ENCODE measurements at regions not wholly inside any gene's neighbourhood (a gene's known extent, or its start where the extent isn't known, plus 50 kb on each side); places are given as distances from the start of the nearest gene placed in this dataset.
"Not testable (repeated sequence)": the region's sequence is repeated elsewhere in the genome, so short reads cannot be mapped to it uniquely, and the experiment has no call there.

DNA sequence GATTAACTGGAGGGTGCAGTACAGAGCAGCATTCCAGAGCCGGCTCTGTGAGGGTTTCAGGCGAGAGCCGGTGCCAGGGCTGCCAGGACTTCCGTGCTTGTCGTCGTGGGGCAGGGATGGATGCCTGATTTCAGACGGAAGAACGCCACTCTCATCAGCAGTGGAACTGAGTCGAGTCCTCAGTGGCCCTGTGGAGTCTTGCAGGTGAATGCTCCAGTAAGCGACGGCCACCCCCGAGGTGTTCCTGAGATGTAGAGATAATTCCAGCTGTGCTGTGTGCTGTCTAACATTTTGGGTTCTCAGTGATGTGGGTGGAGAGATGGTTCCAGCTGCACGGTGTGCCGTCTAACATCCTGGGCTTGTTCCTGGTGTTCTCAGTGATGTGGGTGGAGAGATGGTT lies 103.1 kb upstream of the ALKAL2 start:
- no peak overlapping the region for H3K27ac ChIP-seq
- TF ChIP-seq, protein P1, sequence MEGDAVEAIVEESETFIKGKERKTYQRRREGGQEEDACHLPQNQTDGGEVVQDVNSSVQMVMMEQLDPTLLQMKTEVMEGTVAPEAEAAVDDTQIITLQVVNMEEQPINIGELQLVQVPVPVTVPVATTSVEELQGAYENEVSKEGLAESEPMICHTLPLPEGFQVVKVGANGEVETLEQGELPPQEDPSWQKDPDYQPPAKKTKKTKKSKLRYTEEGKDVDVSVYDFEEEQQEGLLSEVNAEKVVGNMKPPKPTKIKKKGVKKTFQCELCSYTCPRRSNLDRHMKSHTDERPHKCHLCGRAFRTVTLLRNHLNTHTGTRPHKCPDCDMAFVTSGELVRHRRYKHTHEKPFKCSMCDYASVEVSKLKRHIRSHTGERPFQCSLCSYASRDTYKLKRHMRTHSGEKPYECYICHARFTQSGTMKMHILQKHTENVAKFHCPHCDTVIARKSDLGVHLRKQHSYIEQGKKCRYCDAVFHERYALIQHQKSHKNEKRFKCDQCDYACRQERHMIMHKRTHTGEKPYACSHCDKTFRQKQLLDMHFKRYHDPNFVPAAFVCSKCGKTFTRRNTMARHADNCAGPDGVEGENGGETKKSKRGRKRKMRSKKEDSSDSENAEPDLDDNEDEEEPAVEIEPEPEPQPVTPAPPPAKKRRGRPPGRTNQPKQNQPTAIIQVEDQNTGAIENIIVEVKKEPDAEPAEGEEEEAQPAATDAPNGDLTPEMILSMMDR (IDR thresholded peaks at IDR 0.05), result no peak
- TF ChIP-seq POLR2AphosphoS5 (IDR thresholded peaks at IDR 0.05) (no peak), POLR2A (IDR thresholded peaks at IDR 0.05) (no peak)
- DNase-seq (ENCODE audit: low spot score in 2 of 2), result no peak

DNA sequence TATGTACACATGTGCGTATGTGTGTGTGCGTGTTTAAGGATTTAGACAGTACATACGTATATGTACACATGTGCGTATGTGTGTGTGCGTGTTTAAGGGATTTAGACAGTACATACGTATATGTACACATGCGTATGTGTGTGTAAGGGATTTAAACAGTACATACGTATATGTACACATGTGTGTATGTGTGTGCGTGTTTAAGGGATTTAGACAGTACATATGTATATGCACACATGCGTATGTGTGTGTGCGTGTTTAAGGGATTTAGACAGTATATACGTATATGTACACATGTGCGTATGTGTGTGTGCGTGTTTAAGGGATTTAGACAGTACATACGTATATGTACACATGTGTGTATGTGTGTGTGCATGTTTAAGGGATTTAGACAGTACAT lies 102.1 kb upstream of the ALKAL2 start:
- DNase-seq (ENCODE audit: low spot score in 2 of 2); H3K9me3 ChIP-seq; H3K4me1 ChIP-seq; H3K27me3 ChIP-seq; H3K4me3 ChIP-seq; H3K27ac ChIP-seq; H3K36me3 ChIP-seq: not testable (repeated sequence)
- intact Hi-C loops (cut with DNase I; ENCODE audit: low total_unique reads), result loop anchor here (10.0 kb wide), 1 partner anchor 165 kb away; no protein-coding TSS in a partner anchor

More for the DNA sequence above, 103.1 kb upstream of the ALKAL2 start:
- H3K4me3 ChIP-seq, result no peak overlapping the region
- no peaks in the 10 kb centered on the region for H3K27me3 ChIP-seq
- no peaks in the 10 kb centered on the region for H3K36me3 ChIP-seq
- intact Hi-C loops (cut with DNase I; ENCODE audit: low total_unique reads), result no loop called here
- H3K9me3 ChIP-seq, result no peaks in the 10 kb centered on the region
- no peaks in the 10 kb centered on the region for H3K4me1 ChIP-seq

DNA sequence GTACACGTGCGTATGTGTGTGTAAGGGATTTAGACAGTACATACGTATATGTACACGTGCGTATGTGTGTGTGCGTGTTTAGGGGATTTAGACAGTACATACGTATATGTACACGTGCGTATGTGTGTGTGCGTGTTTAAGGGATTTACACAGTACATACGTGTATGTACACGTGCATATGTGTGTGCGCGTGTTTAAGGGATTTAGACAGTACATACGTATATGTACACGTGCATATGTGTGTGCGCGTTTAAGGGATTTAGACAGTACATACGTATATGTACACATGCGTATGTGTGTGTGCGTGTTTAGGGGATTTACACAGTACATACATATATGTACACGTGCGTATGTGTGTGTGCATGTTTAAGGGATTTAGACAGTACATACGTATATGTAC lies 100.9 kb upstream of the ALKAL2 start:
- not testable (repeated sequence) for H3K4me3 ChIP-seq; H3K4me1 ChIP-seq; H3K27me3 ChIP-seq; H3K9me3 ChIP-seq; H3K27ac ChIP-seq; DNase-seq (ENCODE audit: low spot score in 2 of 2); H3K36me3 ChIP-seq
- intact Hi-C loops (cut with DNase I; ENCODE audit: low total_unique reads), result loop anchor here (10.0 kb wide), 1 partner anchor 166 kb away; no protein-coding TSS in a partner anchor

DNA sequence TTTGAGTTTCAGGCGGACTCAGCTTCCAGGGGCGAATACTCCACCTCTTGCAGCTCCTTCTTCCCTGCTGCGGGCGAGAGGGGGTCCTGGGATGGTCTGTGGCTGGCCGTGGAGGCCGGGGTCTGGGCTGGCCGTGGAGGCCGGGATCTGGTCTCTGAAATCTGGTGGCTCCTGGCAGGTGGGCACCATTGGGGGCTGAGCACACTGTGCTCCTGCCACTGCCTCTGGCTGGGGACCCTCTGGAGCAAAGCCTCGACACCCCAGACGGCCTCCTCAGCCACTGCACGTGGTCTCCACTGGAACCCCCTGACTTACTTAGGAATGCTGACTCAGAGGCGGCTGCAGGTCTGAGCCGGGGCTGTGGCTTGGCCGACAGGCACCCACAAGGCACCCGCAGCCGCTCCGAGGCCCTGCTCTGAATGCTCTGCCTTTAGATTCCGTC lies 100.1 kb upstream of the ALKAL2 start:
- intact Hi-C loops (cut with DNase I; ENCODE audit: low total_unique reads), result loop anchor here (10.0 kb wide), 1 partner anchor 167 kb away; no protein-coding TSS in a partner anchor
- Histone ChIP-seq H3K36me3 (no peaks in the 10 kb centered on the region), H3K27me3 (no peaks in the 10 kb centered on the region), H3K4me1 (no peaks in the 10 kb centered on the region), H3K4me3 (no peak overlapping the region), H3K9me3 (no peaks in the 10 kb centered on the region), H3K27ac (no peak overlapping the region)
- DNase-seq (ENCODE audit: low spot score in 2 of 2), result no peak
- TF ChIP-seq, protein P1 (IDR thresholded peaks at IDR 0.05), result no peak
- TF ChIP-seq POLR2A (IDR thresholded peaks at IDR 0.05) (no peak), POLR2AphosphoS5 (IDR thresholded peaks at IDR 0.05) (no peak)

DNA sequence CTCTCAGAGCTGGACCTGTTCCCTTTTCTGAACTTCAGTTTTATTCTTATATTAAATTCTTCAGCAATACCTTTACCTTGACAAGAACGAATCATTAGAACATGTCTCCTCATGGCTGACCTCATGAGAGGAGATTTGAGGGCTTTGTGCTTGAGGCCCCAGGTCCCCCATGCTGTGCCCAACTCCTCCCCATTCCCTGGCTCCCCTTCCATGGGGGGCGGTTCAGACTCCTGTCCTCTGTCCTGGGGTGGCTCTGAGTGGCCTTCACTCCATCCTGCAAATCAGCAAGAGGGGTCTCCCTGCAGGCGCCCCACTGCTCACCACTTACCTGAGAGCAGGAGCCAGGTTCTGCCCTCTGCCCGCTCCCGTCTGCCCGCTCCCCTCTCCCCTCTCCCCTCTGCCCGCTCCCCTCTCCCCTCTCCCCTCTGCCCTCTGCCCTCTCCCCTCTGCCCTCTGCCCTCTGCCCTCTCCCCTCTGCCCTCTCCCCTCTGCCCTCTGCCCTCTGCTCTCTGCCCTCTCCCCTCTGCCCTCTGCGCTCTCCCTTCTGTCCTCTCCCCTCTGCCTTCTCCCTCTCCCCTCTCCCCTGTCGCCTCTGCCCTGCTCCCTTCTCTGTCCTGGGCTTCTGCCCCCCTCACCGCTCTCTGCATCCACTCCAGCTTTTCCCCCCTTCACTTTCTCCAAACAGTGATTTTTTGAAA lies 98.7 kb upstream of the ALKAL2 start:
- intact Hi-C loops (cut with DNase I; ENCODE audit: low total_unique reads), result loop anchor here (10.0 kb wide), 1 partner anchor 168 kb away; no protein-coding TSS in a partner anchor
- no peak for DNase-seq (ENCODE audit: low spot score in 2 of 2)
- Histone ChIP-seq H3K27me3 (no peaks in the 10 kb centered on the region), H3K4me1 (no peaks in the 10 kb centered on the region), H3K36me3 (no peaks in the 10 kb centered on the region), H3K9me3 (no peaks in the 10 kb centered on the region), H3K27ac (no peak overlapping the region), H3K4me3 (no peak overlapping the region)
- TF ChIP-seq POLR2AphosphoS5 (IDR thresholded peaks at IDR 0.05), result no peak

DNA sequence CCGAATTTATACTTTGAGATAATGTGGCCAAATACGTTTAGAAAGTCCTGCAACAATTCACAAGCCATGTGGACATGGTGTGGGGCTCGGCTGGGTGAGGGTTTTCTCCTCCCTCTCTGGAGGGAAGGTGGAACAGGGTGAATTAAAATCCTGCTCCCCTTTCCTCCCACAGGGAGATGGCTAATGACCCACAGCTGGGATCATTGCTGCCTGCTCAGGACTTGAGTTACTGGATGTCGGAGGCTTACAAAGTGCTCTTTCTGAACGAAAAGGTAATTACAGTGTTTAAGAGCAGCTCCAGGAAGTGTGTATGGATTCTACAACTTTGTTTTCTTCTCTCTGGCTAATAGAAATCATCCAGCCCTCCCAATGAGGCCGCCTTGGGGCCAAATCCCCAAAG lies 97.9 kb upstream of the ALKAL2 start:
- intact Hi-C loops (cut with DNase I; ENCODE audit: low total_unique reads), result loop anchor here (10.0 kb wide), 1 partner anchor 169 kb away; no protein-coding TSS in a partner anchor
- Histone ChIP-seq H3K9me3 (no peaks in the 10 kb centered on the region), H3K36me3 (no peaks in the 10 kb centered on the region), H3K27ac (no peak overlapping the region), H3K4me1 (no peaks in the 10 kb centered on the region), H3K27me3 (no peaks in the 10 kb centered on the region), H3K4me3 (no peak overlapping the region)
- TF ChIP-seq POLR2AphosphoS5 (IDR thresholded peaks at IDR 0.05) (no peak), POLR2A (IDR thresholded peaks at IDR 0.05) (no peak)
- TF ChIP-seq, protein P1 (IDR thresholded peaks at IDR 0.05), result no peak
- DNase-seq (ENCODE audit: low spot score in 2 of 2), result no peak
